ENCODE measurements at regions not wholly inside any gene's neighbourhood (a gene's known extent, or its start where the extent isn't known, plus 50 kb on each side); places are given as distances from the start of the nearest gene placed in this dataset.
"Not testable (repeated sequence)": the region's sequence is repeated elsewhere in the genome, so short reads cannot be mapped to it uniquely, and the experiment has no call there.

DNA sequence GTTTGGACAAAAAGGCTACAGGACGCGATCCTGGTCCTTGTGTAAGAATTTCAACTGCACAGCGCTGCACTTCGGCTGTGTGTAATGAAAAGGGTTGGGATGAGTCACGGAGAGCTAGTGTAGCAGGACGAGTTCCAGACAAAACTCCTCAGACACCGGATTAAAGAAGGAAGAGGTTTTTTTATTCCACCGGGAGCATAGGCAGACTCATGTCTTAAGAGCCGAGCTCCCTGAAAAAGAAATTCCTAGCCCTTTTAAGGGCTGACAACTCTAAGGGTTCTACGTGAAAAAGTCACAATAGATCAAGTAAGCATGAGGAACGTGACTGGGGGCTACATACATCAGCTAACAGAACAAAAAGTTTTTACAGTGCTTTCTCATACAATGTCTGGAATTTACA, 54.8 kb upstream of the FAM90A1 start:
- DNase-seq (ENCODE audit: low read depth) = peak; percentile 38

GRCh38 chr12:8285681-8286080, 58.3 kb upstream of the FAM90A1 start:
- not testable (repeated sequence) for DNase-seq (ENCODE audit: low read depth)

GRCh38 chr12:8291764-8292163, 64.3 kb upstream of the FAM90A1 start:
- not testable (repeated sequence) for DNase-seq (ENCODE audit: low read depth)

GRCh38 chr12:8294662-8295061, 67.2 kb upstream of the FAM90A1 start:
- DNase-seq (ENCODE audit: low read depth) = not testable (repeated sequence)

DNA sequence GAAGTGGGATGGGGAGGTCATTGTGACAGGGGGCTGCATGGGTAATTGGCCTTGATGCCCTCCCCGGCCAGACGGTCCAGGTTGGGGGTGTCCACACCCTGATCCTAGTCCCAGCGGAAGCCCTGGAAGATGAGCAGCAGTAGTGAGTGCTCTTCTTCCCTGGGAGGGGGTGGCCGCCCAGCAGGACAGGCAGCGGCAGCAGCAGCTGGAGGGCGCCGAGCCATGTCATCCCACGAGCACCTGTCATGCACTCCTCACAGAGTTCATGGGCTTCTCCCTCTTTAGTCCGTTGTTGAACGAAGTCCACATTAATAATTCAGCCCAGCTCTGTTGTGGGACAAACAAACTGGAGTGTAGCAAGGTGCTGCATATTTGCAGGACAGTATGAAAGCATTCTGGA, 81.2 kb upstream of the FAM90A1 start:
- DNase-seq (ENCODE audit: low read depth) = not testable (repeated sequence)

DNA sequence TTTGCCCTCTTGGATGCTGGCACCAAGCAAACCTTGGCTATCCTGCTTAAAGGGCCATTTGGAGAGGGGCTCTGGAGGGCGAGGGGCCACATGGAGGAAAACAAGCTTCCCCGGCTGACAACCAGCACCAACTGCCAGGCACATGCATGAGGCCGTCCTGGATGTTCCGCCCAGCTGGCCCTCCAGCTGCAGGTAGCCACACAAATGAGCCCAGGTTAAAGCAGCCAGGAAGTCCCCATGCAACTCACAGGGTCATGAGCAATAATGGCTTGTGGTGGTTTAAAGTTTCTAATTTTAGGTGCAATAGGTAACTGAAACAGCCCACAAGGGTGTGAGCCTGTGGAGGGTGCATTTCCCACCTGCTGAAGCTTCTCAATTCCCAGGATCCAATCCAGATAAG, 88.6 kb upstream of the FAM90A1 start:
- DNase-seq (ENCODE audit: low read depth) = not testable (repeated sequence)

DNA sequence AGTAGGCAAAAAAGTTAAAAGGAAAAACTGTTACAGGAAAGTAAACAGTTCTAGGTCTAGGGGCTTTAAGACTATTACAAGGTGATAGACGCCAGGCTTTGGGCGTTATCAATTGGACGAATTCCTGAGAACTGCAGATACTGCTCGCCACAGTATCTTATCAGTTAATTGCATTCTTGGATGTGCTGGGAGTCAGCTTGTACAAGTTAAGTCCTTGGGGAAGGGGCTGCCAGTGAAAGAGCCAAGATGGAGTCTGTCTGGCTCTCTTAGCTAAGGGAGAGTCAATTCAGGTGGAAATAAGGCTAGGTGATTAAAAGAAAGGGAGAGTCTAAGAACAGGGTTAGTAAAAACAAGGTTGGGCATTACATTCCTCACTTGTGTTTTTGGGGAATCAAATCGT, 90.3 kb upstream of the FAM90A1 start:
- DNase-seq (ENCODE audit: low read depth) = not testable (repeated sequence)

DNA sequence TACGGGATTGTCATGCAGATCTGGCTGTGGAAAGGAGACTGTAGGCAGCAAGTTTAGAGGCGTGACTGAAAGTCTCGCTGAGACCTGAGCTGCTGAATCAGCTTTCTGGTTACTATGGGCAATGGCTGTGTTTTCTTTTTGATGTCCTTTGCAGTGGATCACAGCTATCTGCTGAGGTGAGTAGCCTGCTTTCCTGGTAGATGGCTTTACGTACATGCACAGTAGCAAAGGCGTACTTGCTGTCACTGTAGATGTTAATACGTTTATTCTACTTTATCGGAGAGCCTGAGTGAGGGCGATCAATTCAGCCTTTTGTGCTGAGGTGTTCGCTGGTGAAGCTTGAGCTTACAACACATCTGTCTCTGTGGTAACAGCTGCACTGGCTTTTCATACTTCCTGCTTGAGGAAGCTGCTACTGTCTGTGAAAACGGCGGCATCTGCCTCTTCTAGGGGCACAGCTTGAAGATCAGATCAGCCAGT, 92.9 kb upstream of the FAM90A1 start:
- DNase-seq (ENCODE audit: low read depth) = not testable (repeated sequence)

DNA sequence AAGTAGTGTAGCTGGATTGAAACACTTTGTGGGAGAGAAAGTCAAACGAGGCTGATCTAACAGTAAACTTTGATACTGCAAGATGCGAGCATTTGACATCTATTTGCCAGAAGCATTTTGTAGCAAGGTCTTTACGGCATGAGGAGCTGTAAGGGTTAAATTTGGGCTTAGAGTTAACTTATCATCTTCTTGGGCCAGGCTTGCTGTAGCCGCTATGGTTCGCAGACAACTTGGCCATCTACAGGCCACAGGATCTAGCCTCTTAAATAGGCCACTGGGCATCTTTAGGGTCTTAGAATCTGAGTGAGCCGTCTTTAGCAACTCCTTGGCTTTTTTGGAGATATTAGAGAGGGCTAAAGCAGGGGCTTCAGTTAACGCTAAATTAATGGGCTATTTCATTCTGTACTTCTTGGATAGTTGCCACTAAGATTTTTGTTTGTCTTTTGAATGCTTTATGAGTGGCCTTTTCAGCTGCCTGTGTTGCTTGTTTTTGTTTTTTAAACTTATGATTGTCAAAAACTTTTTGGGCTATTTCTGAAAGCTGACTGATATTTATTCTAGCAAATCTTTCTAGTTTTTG, 93.5 kb upstream of the FAM90A1 start:
- DNase-seq (ENCODE audit: low read depth) = not testable (repeated sequence)

GRCh38 chr12:8325145-8325839, 97.9 kb upstream of the FAM90A1 start:
- DNase-seq (ENCODE audit: low read depth) = not testable (repeated sequence)

- not testable (repeated sequence) for DNase-seq (ENCODE audit: low read depth)
Observed at GRCh38 chr12:8328835-8329234, 101.4 kb upstream of the FAM90A1 start.

- DNase-seq (ENCODE audit: low read depth) = not testable (repeated sequence)
Observed at GRCh38 chr12:8332373-8332772, 105.0 kb upstream of the FAM90A1 start.

GRCh38 chr12:8351073-8351472, 104.7 kb upstream of the CLEC6A start:
- not testable (repeated sequence) for DNase-seq (ENCODE audit: low read depth)

DNA sequence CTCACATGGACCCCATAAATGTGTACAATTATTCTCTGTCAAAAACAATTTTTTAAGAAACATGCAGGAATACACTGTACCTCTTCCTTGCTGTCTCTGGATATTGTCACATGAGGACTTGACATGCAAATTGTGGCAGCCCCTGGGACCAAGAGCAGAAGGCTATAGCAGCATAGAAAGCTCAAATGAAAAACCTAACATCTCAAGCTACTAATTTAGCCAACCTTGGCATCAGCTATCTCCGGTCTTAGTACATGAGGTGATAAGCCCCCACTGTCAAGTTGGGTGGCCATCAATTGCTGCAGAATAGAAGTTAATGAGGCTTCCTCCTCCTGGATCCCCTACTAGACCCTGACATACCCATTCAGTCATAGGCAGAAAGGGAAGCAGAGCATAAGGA, 101.0 kb upstream of the CLEC6A start:
- DNase-seq (ENCODE audit: low read depth) = not testable (repeated sequence)

DNA sequence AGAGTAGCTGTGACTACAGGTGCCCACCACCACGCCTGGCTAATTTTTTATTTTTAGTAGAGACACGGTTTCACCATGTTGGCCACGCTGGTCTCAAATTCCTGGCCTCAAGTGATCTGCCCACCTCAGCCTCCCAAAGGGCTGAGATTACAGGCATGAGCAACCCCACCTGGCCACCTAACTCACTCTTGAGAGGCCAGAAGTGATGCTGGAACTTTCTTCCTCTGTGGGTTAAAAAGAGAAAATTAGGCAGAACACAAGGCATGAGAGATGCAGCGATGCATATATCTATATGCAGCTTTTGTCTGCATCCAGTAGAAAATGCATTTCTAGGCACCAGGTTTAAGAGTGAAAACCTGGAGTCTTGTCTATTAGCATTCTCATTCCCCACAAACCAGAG, 100.2 kb upstream of the CLEC6A start:
- not testable (repeated sequence) for DNase-seq (ENCODE audit: low read depth)

- not testable (repeated sequence) for DNase-seq (ENCODE audit: low read depth)
Observed at GRCh38 chr12:8373744-8374143, 82.0 kb upstream of the CLEC6A start.

DNA sequence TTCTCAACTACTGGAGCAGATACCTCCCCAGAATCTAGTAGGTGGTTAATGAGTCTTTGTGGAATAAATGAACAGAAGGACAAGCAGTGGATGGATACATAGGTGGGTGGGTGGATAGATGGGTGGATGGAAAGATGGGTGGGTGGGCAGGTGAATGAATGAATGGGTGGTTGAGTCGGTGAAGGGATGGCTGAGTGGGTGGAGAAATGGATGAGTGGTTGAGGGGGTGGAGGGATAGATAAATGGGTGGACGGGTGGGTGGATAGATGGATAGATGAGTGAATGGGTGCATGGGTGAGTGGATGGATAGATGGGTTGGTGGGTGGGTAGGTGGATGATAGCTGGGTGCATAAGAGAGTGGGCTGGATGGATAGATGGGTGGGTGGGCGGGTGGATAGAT, 80.6 kb upstream of the CLEC6A start:
- not testable (repeated sequence) for DNase-seq (ENCODE audit: low read depth)

GRCh38 chr12:8377756-8378155, 78.0 kb upstream of the CLEC6A start:
- not testable (repeated sequence) for DNase-seq (ENCODE audit: low read depth)

DNA sequence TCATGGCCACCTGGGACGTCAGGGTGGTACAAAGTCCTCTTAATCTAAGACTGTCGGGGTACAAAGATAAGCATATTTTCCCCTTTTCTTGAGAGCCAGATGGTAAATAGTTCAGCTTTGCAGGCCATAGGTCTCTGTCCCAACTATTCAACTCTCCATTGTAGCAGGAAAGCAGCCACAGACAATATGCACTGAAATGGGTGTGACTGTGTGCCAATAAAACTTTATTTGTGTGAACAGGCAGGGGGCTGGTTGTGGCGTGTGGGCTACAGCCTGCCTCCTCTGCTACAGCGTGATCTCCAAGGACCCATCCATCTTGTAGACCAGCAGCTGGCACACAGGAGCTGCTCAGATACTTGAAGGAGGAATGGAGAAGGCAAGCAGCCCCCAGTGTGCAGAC, 73.2 kb upstream of the CLEC6A start:
- DNase-seq (ENCODE audit: low read depth) = not testable (repeated sequence)

DNA sequence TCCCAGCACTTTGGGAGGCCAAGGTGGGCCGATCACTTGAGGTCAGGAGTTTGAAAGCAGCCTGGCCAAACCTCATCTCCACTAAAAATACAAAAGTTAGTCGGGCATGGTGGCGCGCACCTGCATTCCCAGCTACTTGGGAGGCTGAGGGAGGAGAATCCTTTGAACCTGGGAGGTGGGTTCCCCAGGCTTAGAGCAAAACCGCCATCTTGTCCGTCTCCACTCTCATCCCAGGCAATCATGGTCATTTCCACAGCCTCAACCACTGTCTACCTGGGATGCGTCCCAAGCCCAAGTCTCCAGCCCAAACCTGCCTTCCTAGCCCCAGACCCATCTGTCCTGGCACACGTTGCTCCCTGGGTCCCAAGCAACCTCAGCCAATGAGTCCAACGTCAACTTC, 71.1 kb upstream of the CLEC6A start:
- DNase-seq (ENCODE audit: low read depth) = not testable (repeated sequence)

- DNase-seq (ENCODE audit: low read depth) = not testable (repeated sequence)
Observed at GRCh38 chr12:8385431-8385830, 70.3 kb upstream of the CLEC6A start.

DNA sequence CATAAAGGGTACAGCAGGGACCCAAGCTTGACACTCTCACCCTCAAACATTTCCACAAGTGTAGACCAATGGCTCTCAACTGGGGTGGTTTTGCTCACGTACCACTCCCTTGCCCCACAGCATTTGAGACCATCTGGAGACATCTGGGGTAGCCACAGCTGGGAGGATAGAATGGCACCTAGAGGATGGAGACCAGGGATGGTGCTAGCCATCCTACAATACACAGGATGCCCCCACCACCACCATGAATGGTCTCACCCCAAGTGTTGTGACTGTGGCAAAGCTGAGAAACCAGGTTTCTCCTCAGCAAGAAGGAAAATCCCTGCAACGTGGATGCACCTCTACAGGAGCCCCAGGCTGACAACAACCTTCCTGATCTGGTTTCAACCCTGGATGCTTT, 69.1 kb upstream of the CLEC6A start:
- DNase-seq (ENCODE audit: low read depth) = not testable (repeated sequence)

DNA sequence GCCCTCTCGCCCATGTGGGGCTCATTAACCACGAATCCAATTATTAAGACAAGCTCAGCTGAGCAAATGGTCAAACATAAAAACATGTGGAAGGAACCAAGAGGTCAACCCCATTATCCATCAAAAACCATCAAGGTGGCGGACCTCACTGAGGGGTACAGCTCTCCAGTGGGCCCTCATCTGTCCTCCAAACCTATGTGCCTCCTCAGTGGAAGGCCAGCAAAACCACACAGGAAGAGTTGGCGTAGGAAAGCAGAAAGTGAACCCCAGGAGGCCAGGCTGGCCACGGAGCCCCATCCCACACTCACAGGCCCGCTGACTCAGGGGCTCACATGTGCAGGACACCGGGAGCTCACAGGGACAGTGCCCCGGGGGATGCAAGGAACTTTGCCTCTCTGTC, 66.5 kb upstream of the CLEC6A start:
- DNase-seq (ENCODE audit: low read depth) = peak; percentile 11

Data from Daoy (cell line).